ENCODE measurements at regions not wholly inside any gene's neighbourhood (a gene's known extent, or its start where the extent isn't known, plus 50 kb on each side); places are given as distances from the start of the nearest gene placed in this dataset.

DNA sequence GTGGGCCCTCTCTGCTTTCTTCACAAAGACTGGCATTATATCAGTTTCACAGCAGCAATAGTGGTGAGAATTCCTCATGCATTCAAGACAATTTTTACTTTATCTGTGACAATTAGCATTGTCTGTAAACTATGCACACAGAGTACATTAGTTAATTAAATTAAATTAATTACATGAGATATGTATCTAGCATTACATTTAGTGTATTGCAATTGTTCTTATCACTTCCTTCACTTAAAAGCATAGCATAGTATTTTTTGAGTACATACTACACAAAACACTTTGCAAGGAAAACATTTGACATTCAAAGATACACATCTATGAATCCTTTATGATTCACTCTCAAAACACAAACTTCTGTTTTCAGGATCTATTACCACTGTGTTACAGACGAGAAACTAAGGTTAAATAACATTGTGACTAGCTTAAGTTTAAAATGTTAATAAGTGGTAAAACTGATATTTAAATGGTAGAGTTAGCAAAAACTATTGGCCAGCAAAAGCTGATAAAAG lies 1542.6 kb downstream of the PLA2G4A start:
- H2AFZ ChIP-seq (ENCODE audit: low read length): no peak overlapping the region
- H3K4me3 ChIP-seq (ENCODE audit: low read depth, low read length, poor library complexity, severe bottlenecking): no peak overlapping the region
- H3K27ac ChIP-seq (ENCODE audit: low read depth, low read length, poor library complexity, severe bottlenecking): no peak overlapping the region
- TF ChIP-seq CTCF (IDR thresholded peaks at IDR 0.05; ENCODE audit: low read length) (no peak), EZH2 (IDR thresholded peaks at IDR 0.05; ENCODE audit: borderline replicate concordance, low read length) (no peak)
- no peaks in the 10 kb centered on the region for H3K36me3 ChIP-seq (ENCODE audit: insufficient read depth, low read length)
- no peak overlapping the region for H3K4me2 ChIP-seq (ENCODE audit: low read length)
- H3K4me1 ChIP-seq (ENCODE audit: insufficient read depth, low read length, severe bottlenecking): no peaks in the 10 kb centered on the region
- no peaks in the 10 kb centered on the region for H3K27me3 ChIP-seq (ENCODE audit: insufficient read depth, low read length)
- no peaks in the 10 kb centered on the region for H3F3A ChIP-seq (ENCODE audit: insufficient read depth, low read length)
- no peaks in the 10 kb centered on the region for H3K9me2 ChIP-seq (ENCODE audit: low read depth, low read length)
- no peaks in the 10 kb centered on the region for H3K79me2 ChIP-seq (ENCODE audit: insufficient read depth, low read length)
- no peaks in the 10 kb centered on the region for H3K9me3 ChIP-seq (ENCODE audit: low read length)
- H3K9ac ChIP-seq (ENCODE audit: low read length): no peak overlapping the region
- H4K20me1 ChIP-seq (ENCODE audit: insufficient read depth, low read length): no peaks in the 10 kb centered on the region

GRCh38 chr1:188372821-188373220 lies 1544.1 kb downstream of the PLA2G4A start:
- Histone ChIP-seq H3K27me3 (ENCODE audit: insufficient read depth, low read length) (no peaks in the 10 kb centered on the region), H3K36me3 (ENCODE audit: insufficient read depth, low read length) (no peaks in the 10 kb centered on the region), H3K4me3 (ENCODE audit: low read depth, low read length, poor library complexity, severe bottlenecking) (no peak overlapping the region), H3K9ac (ENCODE audit: low read length) (no peak overlapping the region), H3K9me3 (ENCODE audit: low read length) (no peaks in the 10 kb centered on the region), H3F3A (ENCODE audit: insufficient read depth, low read length) (no peaks in the 10 kb centered on the region), H3K27ac (ENCODE audit: low read depth, low read length, poor library complexity, severe bottlenecking) (no peak overlapping the region), H4K20me1 (ENCODE audit: insufficient read depth, low read length) (no peaks in the 10 kb centered on the region), H3K9me2 (ENCODE audit: low read depth, low read length) (no peaks in the 10 kb centered on the region), H3K4me2 (ENCODE audit: low read length) (no peak overlapping the region), H3K4me1 (ENCODE audit: insufficient read depth, low read length, severe bottlenecking) (no peaks in the 10 kb centered on the region), H2AFZ (ENCODE audit: low read length) (no peak overlapping the region), H3K79me2 (ENCODE audit: insufficient read depth, low read length) (no peaks in the 10 kb centered on the region)
- TF ChIP-seq EZH2 (IDR thresholded peaks at IDR 0.05; ENCODE audit: borderline replicate concordance, low read length) (no peak), CTCF (IDR thresholded peaks at IDR 0.05; ENCODE audit: low read length) (no peak)

- no peak overlapping the region for H3K4me3 ChIP-seq (ENCODE audit: low read depth, low read length, poor library complexity, severe bottlenecking)
- no peak overlapping the region for H2AFZ ChIP-seq (ENCODE audit: low read length)
- no peak overlapping the region for H3K9ac ChIP-seq (ENCODE audit: low read length)
- no peaks in the 10 kb centered on the region for H3K27me3 ChIP-seq (ENCODE audit: insufficient read depth, low read length)
- no peaks in the 10 kb centered on the region for H3K4me1 ChIP-seq (ENCODE audit: insufficient read depth, low read length, severe bottlenecking)
- no peak overlapping the region for H3K4me2 ChIP-seq (ENCODE audit: low read length)
- H3K27ac ChIP-seq (ENCODE audit: low read depth, low read length, poor library complexity, severe bottlenecking): no peak overlapping the region
- TF ChIP-seq CTCF (IDR thresholded peaks at IDR 0.05; ENCODE audit: low read length) (no peak), EZH2 (IDR thresholded peaks at IDR 0.05; ENCODE audit: borderline replicate concordance, low read length) (no peak)
- H3F3A ChIP-seq (ENCODE audit: insufficient read depth, low read length): no peaks in the 10 kb centered on the region
- no peaks in the 10 kb centered on the region for H3K36me3 ChIP-seq (ENCODE audit: insufficient read depth, low read length)
- no peaks in the 10 kb centered on the region for H3K9me2 ChIP-seq (ENCODE audit: low read depth, low read length)
- no peaks in the 10 kb centered on the region for H3K9me3 ChIP-seq (ENCODE audit: low read length)
- no peaks in the 10 kb centered on the region for H4K20me1 ChIP-seq (ENCODE audit: insufficient read depth, low read length)
- no peaks in the 10 kb centered on the region for H3K79me2 ChIP-seq (ENCODE audit: insufficient read depth, low read length)
These were observed 1554.1 kb downstream of the PLA2G4A start for GRCh38 chr1:188382851-188383250.
